H9 (cell line): ENCODE measurements at regions not wholly inside any gene's neighbourhood (a gene's known extent, or its start where the extent isn't known, plus 50 kb on each side); places are given as distances from the start of the nearest gene placed in this dataset.

Source experiments
- DNase-seq: peaks from one replicate; pipeline ENCODE4 v3.0.0-alpha.2; 2017
- H2AFZ ChIP-seq: one replicate; pipeline ENCODE4 v1.6.1; 2013; ENCODE audit warnings: mild to moderate bottlenecking, low read length, control low read depth, moderate library complexity
- H2AK5ac ChIP-seq: 2 replicates; pipeline ENCODE4 v1.6.1; 2013; ENCODE audit warnings: low read length, control low read depth, mixed read lengths; ENCODE audit not compliant: insufficient read length
- H2BK120ac ChIP-seq: one replicate; pipeline ENCODE4 v1.6.1; 2013; ENCODE audit warnings: low read depth, mild to moderate bottlenecking, low read length, control low read depth, inconsistent platforms; ENCODE audit not compliant: poor library complexity, severe bottlenecking
- H2BK12ac ChIP-seq: 2 replicates; pipeline ENCODE4 v1.6.1; 2013; ENCODE audit warnings: low read length, control low read depth, mixed read lengths, low read depth; ENCODE audit not compliant: insufficient read length
- H2BK15ac ChIP-seq: 2 replicates; pipeline ENCODE4 v1.6.1; 2013; ENCODE audit warnings: low read depth, low read length, control low read depth
- H2BK20ac ChIP-seq: one replicate; pipeline ENCODE4 v1.6.1; 2013; ENCODE audit warnings: low read depth, mild to moderate bottlenecking, low read length, control low read depth, inconsistent platforms; ENCODE audit not compliant: poor library complexity, severe bottlenecking
- H2BK5ac ChIP-seq: 2 replicates; pipeline ENCODE4 v1.6.1; 2013; ENCODE audit warnings: low read length, control low read depth, mixed read lengths; ENCODE audit not compliant: insufficient read length
- H3K14ac ChIP-seq: 2 replicates; pipeline ENCODE4 v1.6.1; 2013; ENCODE audit warnings: low read length, control low read depth; ENCODE audit not compliant: insufficient read depth
- H3K18ac ChIP-seq: 2 replicates; pipeline ENCODE4 v1.6.1; 2013; ENCODE audit warnings: low read depth, mild to moderate bottlenecking, mixed read lengths, low read length, control low read depth; ENCODE audit not compliant: insufficient read length
- H3K23ac ChIP-seq: 2 replicates; pipeline ENCODE4 v1.6.1; 2013; ENCODE audit warnings: low read length, control low read depth, mixed read lengths, low read depth; ENCODE audit not compliant: insufficient read length
- H3K23me2 ChIP-seq: 2 replicates; pipeline ENCODE4 v1.6.1; 2013; ENCODE audit warnings: low read depth, mild to moderate bottlenecking, mixed read lengths, low read length, control low read depth; ENCODE audit not compliant: insufficient read length, poor library complexity, severe bottlenecking
- H3K27ac ChIP-seq: 2 replicates; pipeline ENCODE4 v1.5.1; 2013; ENCODE audit warnings: low read length, control low read depth, mixed read lengths, low read depth; ENCODE audit not compliant: insufficient read length
- H3K27me3 ChIP-seq: 2 replicates; pipeline ENCODE4 v1.6.1; 2013; ENCODE audit warnings: low read length, control low read depth, inconsistent platforms; ENCODE audit not compliant: insufficient read depth
- H3K4ac ChIP-seq: 2 replicates; pipeline ENCODE4 v1.6.1; 2013; ENCODE audit warnings: low read depth, mild to moderate bottlenecking, control low read depth, inconsistent platforms, low read length, moderate library complexity
- H3K4me1 ChIP-seq: 2 replicates; pipeline ENCODE4 v1.6.1; 2013; ENCODE audit warnings: low read length, control low read depth, inconsistent platforms; ENCODE audit not compliant: insufficient read depth
- H3K4me2 ChIP-seq: 2 replicates; pipeline ENCODE4 v1.6.1; 2013; ENCODE audit warnings: low read length, control low read depth, mixed read lengths; ENCODE audit not compliant: insufficient read length, insufficient read depth
- H3K56ac ChIP-seq: 2 replicates; pipeline ENCODE4 v1.6.1; 2013; ENCODE audit warnings: low read depth, mild to moderate bottlenecking, mixed read lengths, low read length, control low read depth; ENCODE audit not compliant: insufficient read length
- H3K79me1 ChIP-seq: 2 replicates; pipeline ENCODE4 v1.6.1; 2013; ENCODE audit warnings: low read depth, mild to moderate bottlenecking, moderate library complexity, low read length, control low read depth, inconsistent platforms; ENCODE audit not compliant: insufficient read depth, poor library complexity, severe bottlenecking
- H3K79me2 ChIP-seq: 2 replicates; pipeline ENCODE4 v1.6.1; 2013; ENCODE audit warnings: low read length, control low read depth, inconsistent platforms; ENCODE audit not compliant: insufficient read depth
- H3K9ac ChIP-seq: 2 replicates; pipeline ENCODE4 v1.6.1; 2013; ENCODE audit warnings: low read length, control low read depth, mixed read lengths; ENCODE audit not compliant: insufficient read length; ENCODE audit errors: extremely low read depth
- H3K9me3 ChIP-seq: one replicate; pipeline ENCODE4 v1.6.1; 2013; ENCODE audit warnings: low read depth, low read length, inconsistent platforms; ENCODE audit not compliant: control insufficient read depth
- H3T11ph ChIP-seq: one replicate; pipeline ENCODE4 v1.6.1; 2013; ENCODE audit warnings: mild to moderate bottlenecking, low read length, control low read depth, inconsistent platforms
- H4K20me1 ChIP-seq: one replicate; pipeline ENCODE4 v1.6.1; 2013; ENCODE audit not compliant: control insufficient read depth, insufficient read length, insufficient read depth
- H4K5ac ChIP-seq: 2 replicates; pipeline ENCODE4 v1.6.1; 2013; ENCODE audit warnings: low read depth, mild to moderate bottlenecking, mixed read lengths, low read length, control low read depth; ENCODE audit not compliant: insufficient read length
- H4K8ac ChIP-seq: replicated peaks from 2 replicates; pipeline ENCODE4 v1.6.1; 2013; ENCODE audit warnings: low read length, control low read depth, mixed read lengths, low read depth; ENCODE audit not compliant: insufficient read length
- H4K91ac ChIP-seq: 2 replicates; pipeline ENCODE4 v1.6.1; 2013; ENCODE audit warnings: low read depth, mild to moderate bottlenecking, moderate library complexity, mixed read lengths, low read length, control low read depth; ENCODE audit not compliant: insufficient read length
- H3K27ac Mint-ChIP-seq, 3 experiments: 2 replicates in 2 of 3; 3 replicates in 1 of 3; pipeline ENCODE4 v1.8.0; 2020 to 2021; ENCODE audit warnings: mixed read lengths in 3 of 3, mild to moderate bottlenecking in 1 of 3, moderate library complexity in 1 of 3
- H3K27me3 Mint-ChIP-seq: 2 replicates; pipeline ENCODE4 v1.8.0; 2021; ENCODE audit warnings: low read depth, mild to moderate bottlenecking, moderate library complexity, mixed read lengths
- H3K36me3 Mint-ChIP-seq, 3 experiments: 2 replicates in 2 of 3; 3 replicates in 1 of 3; pipeline ENCODE4 v1.8.0; 2020 to 2021; ENCODE audit warnings: low read depth in 3 of 3, mixed read lengths in 3 of 3; ENCODE audit not compliant: insufficient read depth in 1 of 3
- H3K4me1 Mint-ChIP-seq, 2 experiments: 2 replicates each; pipeline ENCODE4 v1.8.0; 2020; ENCODE audit warnings: mixed read lengths in 2 of 2
- H3K4me3 Mint-ChIP-seq, 2 experiments: 2 replicates in 1 of 2; 3 replicates in 1 of 2; pipeline ENCODE4 v1.8.0; 2020 to 2021; ENCODE audit warnings: mild to moderate bottlenecking in 2 of 2, mixed read lengths in 2 of 2, moderate library complexity in 1 of 2
- H3K9me3 Mint-ChIP-seq, 2 experiments: 2 replicates in 1 of 2; 3 replicates in 1 of 2; pipeline ENCODE4 v1.8.0; 2020; ENCODE audit warnings: mild to moderate bottlenecking in 2 of 2, mixed read lengths in 2 of 2, moderate library complexity in 1 of 2
- CTCF ChIP-seq: fragments of 200-600 bp; sonication (generic); conservative IDR thresholded peaks from 3 replicates; pipeline ENCODE4 v1.8.0; 2021; ENCODE audit warnings: antibody characterized with exemption, mild to moderate bottlenecking
- WGBS: extraction: QIAGEN DNeasy Blood & Tissue Kit; methylation state at CpG from one replicate; pipeline ENCODE4 v1.1.7; 2013; ENCODE audit warnings: missing lambda C conversion rate, low lambda C conversion rate, mixed read lengths; ENCODE audit not compliant: insufficient read length; ENCODE audit errors: extremely low coverage; 5-methylcytosine and 5-hydroxymethylcytosine counted together

DNA sequence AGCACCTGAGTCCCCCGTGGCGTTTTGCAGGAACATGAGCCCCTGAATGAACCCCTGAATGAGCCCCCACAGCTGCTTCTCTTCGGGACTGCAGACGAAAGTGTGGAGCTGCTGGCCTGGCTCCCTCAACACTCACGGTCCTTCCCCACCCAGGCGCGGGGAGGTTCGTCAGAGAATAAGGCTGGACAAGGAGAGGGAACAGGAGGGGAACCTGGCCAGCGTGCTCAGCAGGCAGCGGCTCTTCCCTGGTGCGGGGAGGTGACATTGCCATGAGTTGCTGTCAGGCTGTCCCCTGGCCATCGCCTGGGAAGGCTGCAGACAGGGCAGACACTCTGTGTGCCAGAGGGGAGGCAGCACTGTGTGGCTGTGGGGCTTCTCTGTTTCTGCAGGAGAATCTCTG is 80.9 kb upstream of the SHH start:
- no peak overlapping the region for H3K27ac ChIP-seq
- Mint-ChIP-seq H3K4me1 (no peaks in the 10 kb centered on the region), H3K27ac (no peak overlapping the region), H3K4me3 (no peak overlapping the region), H3K27me3 (peaks cover 14% of the 10 kb centered on the region), H3K36me3 (peaks cover 0 to 16% (median 7%) of the 10 kb centered on the region in 3 experiments; a peak in 3 of 7 replicates), H3K9me3 (peaks cover 20 to 33% of the 10 kb centered on the region in 2 experiments)
- H4K8ac ChIP-seq = no peak overlapping the region
- H2AK5ac ChIP-seq = no peak overlapping the region
- DNase-seq = no peak
- no peak overlapping the region for H3K23ac ChIP-seq
- H2BK5ac ChIP-seq = no peak overlapping the region
- no peak for TF ChIP-seq CTCF
- H2BK12ac ChIP-seq = no peak overlapping the region
- H3K23me2 ChIP-seq = no peaks in the 10 kb centered on the region
- no CpG with 5 or more reads among the region's 12 CpGs for WGBS
- H3K79me2 ChIP-seq = no peaks in the 10 kb centered on the region
- H3K9me3 ChIP-seq = no peaks in the 10 kb centered on the region
- H4K91ac ChIP-seq = no peak overlapping the region
- no peak overlapping the region for H3K56ac ChIP-seq
- no peak overlapping the region for H3K4me2 ChIP-seq
- no peak overlapping the region for H2BK120ac ChIP-seq
- no peaks in the 10 kb centered on the region for H3K4me1 ChIP-seq
- H3K14ac ChIP-seq = no peak overlapping the region
- H2BK15ac ChIP-seq = no peak overlapping the region
- H3K27me3 ChIP-seq = no peaks in the 10 kb centered on the region
- no peak overlapping the region for H3T11ph ChIP-seq
- no peak overlapping the region for H3K4ac ChIP-seq
- no peak overlapping the region for H4K5ac ChIP-seq
- H3K9ac ChIP-seq = no peak overlapping the region
- H3K79me1 ChIP-seq = no peaks in the 10 kb centered on the region
- H2BK20ac ChIP-seq = no peak overlapping the region
- H3K18ac ChIP-seq = no peak overlapping the region
- no peaks in the 10 kb centered on the region for H4K20me1 ChIP-seq
- H2AFZ ChIP-seq = no peak overlapping the region
